ENCODE measurements at regions not wholly inside any gene's neighbourhood (a gene's known extent, or its start where the extent isn't known, plus 50 kb on each side); places are given as distances from the start of the nearest gene placed in this dataset.

DNA sequence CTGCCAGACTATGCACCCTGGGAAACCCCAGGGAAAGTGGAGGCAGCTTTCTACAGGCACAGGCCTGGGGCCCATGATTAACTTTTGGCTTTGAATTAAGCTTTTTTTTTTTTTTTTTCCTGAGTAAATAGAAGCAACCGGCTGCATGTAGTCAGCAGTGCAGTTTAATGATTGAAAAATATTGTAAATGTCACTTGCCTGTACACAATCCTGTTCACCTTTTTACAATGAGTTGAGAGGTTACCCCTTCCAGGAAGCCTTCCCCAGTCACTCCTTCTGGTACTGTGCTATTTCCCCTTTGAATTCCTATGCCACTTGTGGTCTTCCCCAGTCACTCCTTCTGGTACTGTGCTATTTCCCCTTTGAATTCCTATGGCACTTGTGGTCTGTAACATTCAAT lies 475.6 kb downstream of the TDRD15 start:
- TF ChIP-seq, protein P1, sequence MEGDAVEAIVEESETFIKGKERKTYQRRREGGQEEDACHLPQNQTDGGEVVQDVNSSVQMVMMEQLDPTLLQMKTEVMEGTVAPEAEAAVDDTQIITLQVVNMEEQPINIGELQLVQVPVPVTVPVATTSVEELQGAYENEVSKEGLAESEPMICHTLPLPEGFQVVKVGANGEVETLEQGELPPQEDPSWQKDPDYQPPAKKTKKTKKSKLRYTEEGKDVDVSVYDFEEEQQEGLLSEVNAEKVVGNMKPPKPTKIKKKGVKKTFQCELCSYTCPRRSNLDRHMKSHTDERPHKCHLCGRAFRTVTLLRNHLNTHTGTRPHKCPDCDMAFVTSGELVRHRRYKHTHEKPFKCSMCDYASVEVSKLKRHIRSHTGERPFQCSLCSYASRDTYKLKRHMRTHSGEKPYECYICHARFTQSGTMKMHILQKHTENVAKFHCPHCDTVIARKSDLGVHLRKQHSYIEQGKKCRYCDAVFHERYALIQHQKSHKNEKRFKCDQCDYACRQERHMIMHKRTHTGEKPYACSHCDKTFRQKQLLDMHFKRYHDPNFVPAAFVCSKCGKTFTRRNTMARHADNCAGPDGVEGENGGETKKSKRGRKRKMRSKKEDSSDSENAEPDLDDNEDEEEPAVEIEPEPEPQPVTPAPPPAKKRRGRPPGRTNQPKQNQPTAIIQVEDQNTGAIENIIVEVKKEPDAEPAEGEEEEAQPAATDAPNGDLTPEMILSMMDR (conservative IDR thresholded peaks at IDR 0.05 in 1 of 2, IDR thresholded peaks at IDR 0.05 in 1 of 2; ENCODE audit: low read depth in 1 of 2, low read length in 2 of 2), result no peak
- no peak for TF ChIP-seq EZH2 (IDR thresholded peaks at IDR 0.05; ENCODE audit: low read length, missing control alignments)
